ENCODE measurements at regions not wholly inside any gene's neighbourhood (a gene's known extent, or its start where the extent isn't known, plus 50 kb on each side); places are given as distances from the start of the nearest gene placed in this dataset.

DNA sequence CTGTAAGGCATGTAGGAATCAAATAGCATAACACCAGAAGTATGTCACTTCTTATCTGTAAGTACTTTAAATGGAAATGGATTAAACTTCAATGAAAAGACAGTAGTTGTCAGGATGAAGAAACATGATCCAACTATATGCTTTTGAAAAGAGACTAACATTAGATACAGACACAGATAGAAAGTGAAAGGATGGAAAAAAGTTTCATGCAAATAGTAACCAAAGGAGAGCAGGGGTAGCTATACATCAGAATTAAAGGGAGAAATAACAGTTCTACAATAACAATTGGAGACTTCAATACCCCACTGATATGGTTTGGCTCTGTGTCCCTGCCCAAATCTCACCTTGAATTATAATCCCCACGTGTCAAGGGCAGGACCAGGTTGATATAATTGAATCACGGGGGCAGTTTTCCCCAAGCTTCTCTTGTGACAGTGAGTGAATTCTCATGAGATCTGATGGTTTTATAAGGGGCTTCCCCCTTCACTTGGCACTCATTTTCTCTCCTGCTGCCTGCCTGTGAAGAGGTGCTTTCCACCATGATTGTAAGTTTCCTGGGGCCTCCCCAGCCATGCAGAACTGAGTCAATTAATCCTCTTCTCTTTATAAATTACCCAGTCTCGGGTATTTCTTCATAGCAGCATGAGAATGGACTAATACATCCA, 205.4 kb upstream of the CDH2 start:
- no peak for TF ChIP-seq EZH2phosphoT487 (IDR thresholded peaks at IDR 0.05)
- TF ChIP-seq, protein P1, sequence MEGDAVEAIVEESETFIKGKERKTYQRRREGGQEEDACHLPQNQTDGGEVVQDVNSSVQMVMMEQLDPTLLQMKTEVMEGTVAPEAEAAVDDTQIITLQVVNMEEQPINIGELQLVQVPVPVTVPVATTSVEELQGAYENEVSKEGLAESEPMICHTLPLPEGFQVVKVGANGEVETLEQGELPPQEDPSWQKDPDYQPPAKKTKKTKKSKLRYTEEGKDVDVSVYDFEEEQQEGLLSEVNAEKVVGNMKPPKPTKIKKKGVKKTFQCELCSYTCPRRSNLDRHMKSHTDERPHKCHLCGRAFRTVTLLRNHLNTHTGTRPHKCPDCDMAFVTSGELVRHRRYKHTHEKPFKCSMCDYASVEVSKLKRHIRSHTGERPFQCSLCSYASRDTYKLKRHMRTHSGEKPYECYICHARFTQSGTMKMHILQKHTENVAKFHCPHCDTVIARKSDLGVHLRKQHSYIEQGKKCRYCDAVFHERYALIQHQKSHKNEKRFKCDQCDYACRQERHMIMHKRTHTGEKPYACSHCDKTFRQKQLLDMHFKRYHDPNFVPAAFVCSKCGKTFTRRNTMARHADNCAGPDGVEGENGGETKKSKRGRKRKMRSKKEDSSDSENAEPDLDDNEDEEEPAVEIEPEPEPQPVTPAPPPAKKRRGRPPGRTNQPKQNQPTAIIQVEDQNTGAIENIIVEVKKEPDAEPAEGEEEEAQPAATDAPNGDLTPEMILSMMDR (IDR thresholded peaks at IDR 0.05), result no peak
- TF ChIP-seq EZH2 (IDR thresholded peaks at IDR 0.05), result no peak
